ENCODE measurements at regions not wholly inside any gene's neighbourhood (a gene's known extent, or its start where the extent isn't known, plus 50 kb on each side); places are given as distances from the start of the nearest gene placed in this dataset.

DNA sequence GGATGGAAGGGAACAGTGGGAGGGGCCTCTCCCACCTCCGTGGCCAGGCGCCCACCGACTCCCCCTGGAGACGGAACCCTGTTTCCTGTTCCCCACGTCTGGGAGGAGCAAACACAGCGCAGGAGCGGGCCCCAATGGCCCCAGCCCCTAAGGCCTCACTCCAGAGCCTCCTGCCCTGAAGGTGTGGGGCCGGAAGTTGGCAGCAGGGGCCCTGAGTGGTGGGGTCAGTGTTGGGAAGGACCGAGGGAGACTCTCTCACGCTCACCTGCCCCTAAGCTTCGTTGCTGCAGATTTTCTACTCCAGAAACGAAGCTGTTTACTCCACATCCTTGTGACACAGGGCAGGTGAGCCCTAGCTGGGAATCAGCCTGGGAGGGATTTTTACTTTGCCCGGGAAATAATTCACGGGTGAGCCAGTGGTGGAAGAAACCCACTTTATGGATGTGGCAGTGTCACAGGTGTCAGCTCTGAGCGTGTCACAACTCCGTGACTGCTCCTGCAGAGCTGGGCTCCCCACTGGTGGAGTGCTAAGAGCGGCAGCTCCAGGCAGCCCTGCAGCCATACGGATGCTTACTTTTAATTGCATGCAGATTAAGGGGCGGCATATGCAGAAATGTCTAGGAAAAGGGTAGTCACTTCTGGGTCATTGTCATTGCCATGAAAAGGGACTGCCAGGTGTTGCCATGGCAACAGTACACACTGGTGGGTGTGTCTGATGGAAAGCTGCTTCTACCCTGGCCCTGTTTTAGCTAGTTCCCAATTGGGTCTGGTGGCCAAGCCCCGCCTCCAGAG lies 77.5 kb upstream of the OLFM1 start:
- no peak overlapping the region for H3K4me3 ChIP-seq (ENCODE audit: insufficient read length, low read depth)
- H3K9ac ChIP-seq (ENCODE audit: insufficient read length, low read depth): no peak overlapping the region
- TF ChIP-seq ZNF274 (IDR thresholded peaks at IDR 0.05; ENCODE audit: low read depth, low read length): no peak
- H3K9me3 ChIP-seq (ENCODE audit: insufficient read depth, low read length): no peaks in the 10 kb centered on the region; the same call in 1 of the 2 replicates
- H3K36me3 ChIP-seq (ENCODE audit: insufficient read depth, insufficient read length, low read length): no peaks in the 10 kb centered on the region
- no peaks in the 10 kb centered on the region for H3K27me3 ChIP-seq (ENCODE audit: insufficient read depth, insufficient read length)
- H3K4me1 ChIP-seq (ENCODE audit: insufficient read depth, insufficient read length): peaks cover 22% of the 10 kb centered on the region
- DNase-seq (ENCODE audit: low read depth, low spot score): no peak

DNA sequence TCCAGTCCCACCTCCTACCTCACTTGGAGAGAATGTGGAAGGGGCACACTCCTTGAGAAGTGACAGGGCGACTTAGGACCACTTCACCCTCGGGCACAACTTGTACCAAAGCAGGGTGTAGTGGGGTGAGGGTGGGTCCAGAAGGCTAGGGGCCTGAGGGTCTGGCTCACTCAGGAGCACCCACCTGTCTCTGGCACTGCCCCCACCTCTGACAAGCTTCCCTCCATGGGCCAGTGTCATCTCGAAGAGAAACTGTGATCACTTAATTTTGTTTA lies 76.9 kb upstream of the OLFM1 start:
- Histone ChIP-seq H3K36me3 (ENCODE audit: insufficient read depth, insufficient read length, low read length) (no peaks in the 10 kb centered on the region), H3K27me3 (ENCODE audit: insufficient read depth, insufficient read length) (no peaks in the 10 kb centered on the region), H3K4me3 (ENCODE audit: insufficient read length, low read depth) (no peak overlapping the region), H3K9me3 (ENCODE audit: insufficient read depth, low read length) (no peaks in the 10 kb centered on the region), H3K4me1 (ENCODE audit: insufficient read depth, insufficient read length) (peaks cover 22% of the 10 kb centered on the region), H3K9ac (ENCODE audit: insufficient read length, low read depth) (no peak overlapping the region)
- DNase-seq (ENCODE audit: low read depth, low spot score): no peak
- TF ChIP-seq YY1 (IDR thresholded peaks at IDR 0.05; ENCODE audit: insufficient read depth, insufficient read length): no peak
- no peak for TF ChIP-seq ZNF274 (IDR thresholded peaks at IDR 0.05; ENCODE audit: low read depth, low read length)
- TF ChIP-seq SUZ12 (IDR thresholded peaks at IDR 0.05; ENCODE audit: extremely low read depth, insufficient read depth, insufficient read length): no peak

DNA sequence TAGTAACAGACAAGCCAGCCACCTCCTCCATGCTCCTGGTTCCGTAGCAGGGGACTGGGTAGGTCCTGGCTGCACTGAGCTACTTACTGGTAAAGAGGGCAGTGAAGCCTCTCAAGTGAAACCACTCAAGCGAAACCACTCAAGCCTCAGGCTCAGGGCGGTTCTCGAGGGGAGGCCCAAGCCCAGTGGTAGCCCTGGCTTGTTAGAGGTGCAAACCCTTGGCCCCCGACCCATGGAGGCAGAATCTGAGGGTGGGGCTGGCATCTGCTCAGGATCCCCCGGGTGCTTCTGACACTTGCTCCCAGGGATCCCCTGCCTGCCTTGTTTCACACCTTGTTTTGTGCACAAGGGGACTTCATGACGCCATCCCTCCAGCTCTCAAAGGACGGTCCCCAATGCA lies 76.5 kb upstream of the OLFM1 start:
- H3K4me1 ChIP-seq (ENCODE audit: insufficient read depth, insufficient read length): peaks cover 22% of the 10 kb centered on the region
- TF ChIP-seq YY1 (IDR thresholded peaks at IDR 0.05; ENCODE audit: insufficient read depth, insufficient read length): no peak
- no peak for TF ChIP-seq ZNF274 (IDR thresholded peaks at IDR 0.05; ENCODE audit: low read depth, low read length)
- TF ChIP-seq SUZ12 (IDR thresholded peaks at IDR 0.05; ENCODE audit: extremely low read depth, insufficient read depth, insufficient read length): no peak
- H3K4me3 ChIP-seq (ENCODE audit: insufficient read length, low read depth): no peak overlapping the region
- no peak overlapping the region for H3K9ac ChIP-seq (ENCODE audit: insufficient read length, low read depth)
- H3K27me3 ChIP-seq (ENCODE audit: insufficient read depth, insufficient read length): no peaks in the 10 kb centered on the region
- H3K9me3 ChIP-seq (ENCODE audit: insufficient read depth, low read length): no peaks in the 10 kb centered on the region
- DNase-seq (ENCODE audit: low read depth, low spot score): no peak
- no peaks in the 10 kb centered on the region for H3K36me3 ChIP-seq (ENCODE audit: insufficient read depth, insufficient read length, low read length)

DNA sequence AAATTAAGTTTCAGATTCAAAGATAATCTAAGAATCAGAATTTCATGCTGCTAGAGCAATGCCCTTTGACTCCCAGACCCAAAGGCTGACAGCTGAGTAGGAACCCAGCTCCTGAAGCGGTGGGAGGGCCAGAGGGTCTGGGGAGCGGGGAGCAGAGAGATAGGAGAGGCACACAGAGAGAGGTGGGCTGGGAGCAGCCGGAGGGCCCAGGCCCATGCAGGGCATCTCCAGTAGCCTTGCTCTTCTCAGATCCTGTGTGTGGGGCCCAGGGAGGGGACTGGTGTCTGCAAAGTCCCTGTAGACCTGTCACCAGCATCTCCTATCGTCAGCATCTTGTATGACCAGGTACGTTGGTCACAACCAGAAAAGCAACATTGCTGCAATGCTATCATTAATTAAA lies 75.3 kb upstream of the OLFM1 start:
- no peaks in the 10 kb centered on the region for H3K9me3 ChIP-seq (ENCODE audit: insufficient read depth, low read length)
- no peak for DNase-seq (ENCODE audit: low read depth, low spot score)
- H3K9ac ChIP-seq (ENCODE audit: insufficient read length, low read depth): no peak overlapping the region
- peaks cover 22% of the 10 kb centered on the region for H3K4me1 ChIP-seq (ENCODE audit: insufficient read depth, insufficient read length)
- H3K4me3 ChIP-seq (ENCODE audit: insufficient read length, low read depth): no peak overlapping the region
- TF ChIP-seq YY1 (IDR thresholded peaks at IDR 0.05; ENCODE audit: insufficient read depth, insufficient read length) (no peak), SUZ12 (IDR thresholded peaks at IDR 0.05; ENCODE audit: extremely low read depth, insufficient read depth, insufficient read length) (no peak), ZNF274 (IDR thresholded peaks at IDR 0.05; ENCODE audit: low read depth, low read length) (no peak)
- no peaks in the 10 kb centered on the region for H3K36me3 ChIP-seq (ENCODE audit: insufficient read depth, insufficient read length, low read length)
- H3K27me3 ChIP-seq (ENCODE audit: insufficient read depth, insufficient read length): no peaks in the 10 kb centered on the region

DNA sequence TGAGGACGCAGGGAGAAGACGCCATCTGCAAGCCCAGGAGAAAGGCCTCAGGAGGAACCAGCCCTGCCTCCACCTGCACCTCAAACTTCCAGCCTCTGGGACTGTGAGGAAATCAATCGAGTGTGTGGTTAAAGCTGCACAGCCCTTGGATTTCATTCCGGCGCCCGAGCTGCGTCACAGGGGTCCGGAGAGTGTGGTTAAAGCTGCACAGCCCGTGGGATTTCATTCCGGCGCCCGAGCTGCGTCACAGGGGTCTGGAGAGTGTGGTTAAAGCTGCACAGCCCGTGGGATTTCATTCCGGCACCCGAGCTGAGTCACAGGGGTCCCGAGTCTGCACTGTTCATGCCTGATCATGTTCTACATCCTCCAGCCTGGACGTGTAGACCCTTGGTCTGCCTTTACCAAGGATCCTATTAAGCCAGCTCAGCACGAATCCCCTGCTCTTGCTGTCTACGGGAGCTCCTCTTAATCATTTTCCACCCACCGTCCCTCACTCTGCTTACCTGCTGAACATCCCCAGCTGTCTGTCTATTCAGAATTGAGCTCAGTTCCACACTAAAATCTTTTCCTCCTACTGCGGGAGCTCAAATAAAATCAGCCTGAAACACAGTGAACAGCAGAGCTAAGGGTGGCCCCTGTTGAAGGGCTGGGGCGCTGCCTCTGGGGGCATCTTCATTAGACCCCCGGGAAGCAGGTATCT lies 73.0 kb upstream of the OLFM1 start:
- H3K27me3 ChIP-seq (ENCODE audit: insufficient read depth, insufficient read length): no peaks in the 10 kb centered on the region
- no peak for DNase-seq (ENCODE audit: low read depth, low spot score)
- no peaks in the 10 kb centered on the region for H3K36me3 ChIP-seq (ENCODE audit: insufficient read depth, insufficient read length, low read length)
- H3K4me1 ChIP-seq (ENCODE audit: insufficient read depth, insufficient read length): peaks cover 10% of the 10 kb centered on the region
- TF ChIP-seq ZNF274 (IDR thresholded peaks at IDR 0.05; ENCODE audit: low read depth, low read length): no peak
- no peak for TF ChIP-seq YY1 (IDR thresholded peaks at IDR 0.05; ENCODE audit: insufficient read depth, insufficient read length)
- TF ChIP-seq SUZ12 (IDR thresholded peaks at IDR 0.05; ENCODE audit: extremely low read depth, insufficient read depth, insufficient read length): no peak
- no peak overlapping the region for H3K4me3 ChIP-seq (ENCODE audit: insufficient read length, low read depth)
- no peaks in the 10 kb centered on the region; the same call in 1 of the 2 replicates for H3K9me3 ChIP-seq (ENCODE audit: insufficient read depth, low read length)
- H3K9ac ChIP-seq (ENCODE audit: insufficient read length, low read depth): no peak overlapping the region

DNA sequence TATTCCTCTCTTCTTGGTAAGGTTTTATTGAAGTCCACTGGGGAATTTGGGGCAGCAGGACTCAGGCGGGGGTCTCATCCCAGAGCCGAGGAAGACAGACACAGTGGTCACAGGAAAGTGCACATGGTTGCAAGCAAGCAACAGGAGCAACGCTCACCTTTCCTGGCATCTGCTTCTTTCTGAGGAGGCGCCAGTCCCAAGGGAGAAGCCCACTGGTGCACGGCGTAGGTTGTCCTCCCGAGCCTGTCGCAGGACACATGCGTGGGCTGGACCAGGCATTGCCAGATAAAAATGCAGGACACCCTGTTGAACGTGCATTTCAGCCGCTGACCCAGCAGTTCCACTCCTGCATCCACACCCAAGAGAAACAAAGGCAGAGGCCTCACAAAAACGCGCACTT lies 72.4 kb upstream of the OLFM1 start:
- no peak for DNase-seq (ENCODE audit: low read depth, low spot score)
- Histone ChIP-seq H3K9ac (ENCODE audit: insufficient read length, low read depth) (no peak overlapping the region), H3K27me3 (ENCODE audit: insufficient read depth, insufficient read length) (no peaks in the 10 kb centered on the region), H3K36me3 (ENCODE audit: insufficient read depth, insufficient read length, low read length) (no peaks in the 10 kb centered on the region), H3K4me3 (ENCODE audit: insufficient read length, low read depth) (no peak overlapping the region), H3K4me1 (ENCODE audit: insufficient read depth, insufficient read length) (peaks cover 10% of the 10 kb centered on the region), H3K9me3 (ENCODE audit: insufficient read depth, low read length) (no peaks in the 10 kb centered on the region; the same call in 1 of the 2 replicates)
- no peak for TF ChIP-seq SUZ12 (IDR thresholded peaks at IDR 0.05; ENCODE audit: extremely low read depth, insufficient read depth, insufficient read length)
- TF ChIP-seq ZNF274 (IDR thresholded peaks at IDR 0.05; ENCODE audit: low read depth, low read length): no peak
- TF ChIP-seq YY1 (IDR thresholded peaks at IDR 0.05; ENCODE audit: insufficient read depth, insufficient read length): no peak

DNA sequence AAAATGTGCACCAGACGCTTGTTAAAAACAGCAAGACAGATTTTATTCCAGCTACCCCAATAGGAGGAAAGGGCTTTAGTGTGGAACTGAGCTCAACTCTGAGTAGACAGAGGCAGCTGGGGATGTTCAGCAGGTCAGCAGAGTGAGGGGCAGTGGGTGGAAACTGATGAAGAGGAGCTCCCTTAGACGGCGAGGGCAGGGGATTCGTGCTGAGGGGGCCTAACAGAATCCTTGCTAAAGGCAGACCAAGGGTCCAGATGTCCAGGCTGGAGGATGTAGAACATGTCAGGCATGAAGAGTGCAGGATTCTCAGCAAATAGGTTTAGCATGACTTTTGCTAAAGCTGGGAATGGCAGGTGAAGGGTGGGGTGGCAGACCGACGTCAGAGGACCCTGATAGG lies 71.9 kb upstream of the OLFM1 start:
- TF ChIP-seq YY1 (IDR thresholded peaks at IDR 0.05; ENCODE audit: insufficient read depth, insufficient read length) (no peak), ZNF274 (IDR thresholded peaks at IDR 0.05; ENCODE audit: low read depth, low read length) (no peak), SUZ12 (IDR thresholded peaks at IDR 0.05; ENCODE audit: extremely low read depth, insufficient read depth, insufficient read length) (no peak)
- no peaks in the 10 kb centered on the region; the same call in 1 of the 2 replicates for H3K9me3 ChIP-seq (ENCODE audit: insufficient read depth, low read length)
- no peak for DNase-seq (ENCODE audit: low read depth, low spot score)
- H3K9ac ChIP-seq (ENCODE audit: insufficient read length, low read depth): no peak overlapping the region
- no peaks in the 10 kb centered on the region for H3K36me3 ChIP-seq (ENCODE audit: insufficient read depth, insufficient read length, low read length)
- H3K27me3 ChIP-seq (ENCODE audit: insufficient read depth, insufficient read length): peaks cover 2% of the 10 kb centered on the region
- H3K4me1 ChIP-seq (ENCODE audit: insufficient read depth, insufficient read length): peaks cover 10% of the 10 kb centered on the region
- H3K4me3 ChIP-seq (ENCODE audit: insufficient read length, low read depth): no peak overlapping the region

Measured in NT2/D1 (cell line).